ENCODE measurements at regions not wholly inside any gene's neighbourhood (a gene's known extent, or its start where the extent isn't known, plus 50 kb on each side); places are given as distances from the start of the nearest gene placed in this dataset.

DNA sequence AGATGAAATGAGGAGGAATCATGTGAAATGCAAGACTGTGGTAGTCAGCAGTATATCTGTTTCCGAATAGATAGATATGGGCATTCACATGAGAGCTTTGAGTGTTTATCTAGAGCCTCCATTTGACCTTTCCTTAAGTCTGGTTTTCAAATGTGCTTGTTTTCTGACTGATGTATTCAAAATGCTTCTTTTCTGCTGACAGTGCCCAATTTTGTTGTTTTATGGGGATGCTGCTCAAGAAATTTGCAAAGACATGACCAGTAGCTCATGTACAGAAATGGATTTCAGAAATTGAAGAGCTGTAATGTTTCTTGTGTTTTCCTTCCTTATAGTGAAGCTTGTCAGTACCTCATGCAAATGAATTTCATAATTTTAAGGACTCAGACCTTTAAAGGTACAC lies 903.4 kb upstream of the CDH8 start:
- H3K27me3 ChIP-seq (ENCODE audit: control insufficient read depth, low read length): no peaks in the 10 kb centered on the region
- no peaks in the 10 kb centered on the region for H3K36me3 ChIP-seq (ENCODE audit: control insufficient read depth, low read length)
- no peaks in the 10 kb centered on the region for H3K4me1 ChIP-seq (ENCODE audit: control insufficient read depth, low read length)
- no peaks in the 10 kb centered on the region for H3F3A ChIP-seq (ENCODE audit: control insufficient read depth, insufficient read depth)
- no peaks in the 10 kb centered on the region for H3K9me2 ChIP-seq (replicated peaks; ENCODE audit: control insufficient read depth, low read length)
- TF ChIP-seq, protein P1, sequence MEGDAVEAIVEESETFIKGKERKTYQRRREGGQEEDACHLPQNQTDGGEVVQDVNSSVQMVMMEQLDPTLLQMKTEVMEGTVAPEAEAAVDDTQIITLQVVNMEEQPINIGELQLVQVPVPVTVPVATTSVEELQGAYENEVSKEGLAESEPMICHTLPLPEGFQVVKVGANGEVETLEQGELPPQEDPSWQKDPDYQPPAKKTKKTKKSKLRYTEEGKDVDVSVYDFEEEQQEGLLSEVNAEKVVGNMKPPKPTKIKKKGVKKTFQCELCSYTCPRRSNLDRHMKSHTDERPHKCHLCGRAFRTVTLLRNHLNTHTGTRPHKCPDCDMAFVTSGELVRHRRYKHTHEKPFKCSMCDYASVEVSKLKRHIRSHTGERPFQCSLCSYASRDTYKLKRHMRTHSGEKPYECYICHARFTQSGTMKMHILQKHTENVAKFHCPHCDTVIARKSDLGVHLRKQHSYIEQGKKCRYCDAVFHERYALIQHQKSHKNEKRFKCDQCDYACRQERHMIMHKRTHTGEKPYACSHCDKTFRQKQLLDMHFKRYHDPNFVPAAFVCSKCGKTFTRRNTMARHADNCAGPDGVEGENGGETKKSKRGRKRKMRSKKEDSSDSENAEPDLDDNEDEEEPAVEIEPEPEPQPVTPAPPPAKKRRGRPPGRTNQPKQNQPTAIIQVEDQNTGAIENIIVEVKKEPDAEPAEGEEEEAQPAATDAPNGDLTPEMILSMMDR (IDR thresholded peaks at IDR 0.05; ENCODE audit: low read depth, low read length, poor library complexity, severe bottlenecking): no peak
- no peak for TF ChIP-seq EZH2phosphoT487 (IDR thresholded peaks at IDR 0.05; ENCODE audit: borderline replicate concordance, low read length)
- H3K79me2 ChIP-seq (ENCODE audit: control insufficient read depth, low read length): no peaks in the 10 kb centered on the region
- 0 out of 2 replicates have a peak, but pooled peaks cover 3% of the 10 kb centered on the region for H3K9me3 ChIP-seq (ENCODE audit: control insufficient read depth, insufficient read depth, low read length)
- no peaks in the 10 kb centered on the region for H4K20me1 ChIP-seq (ENCODE audit: control insufficient read depth, insufficient read depth, low read depth, low read length)
- no peak overlapping the region for H3K27ac ChIP-seq (ENCODE audit: low read depth, low read length)
- H3K4me2 ChIP-seq (ENCODE audit: low read length): no peak overlapping the region
- no peak overlapping the region for H3K4me3 ChIP-seq (ENCODE audit: low read length)

DNA sequence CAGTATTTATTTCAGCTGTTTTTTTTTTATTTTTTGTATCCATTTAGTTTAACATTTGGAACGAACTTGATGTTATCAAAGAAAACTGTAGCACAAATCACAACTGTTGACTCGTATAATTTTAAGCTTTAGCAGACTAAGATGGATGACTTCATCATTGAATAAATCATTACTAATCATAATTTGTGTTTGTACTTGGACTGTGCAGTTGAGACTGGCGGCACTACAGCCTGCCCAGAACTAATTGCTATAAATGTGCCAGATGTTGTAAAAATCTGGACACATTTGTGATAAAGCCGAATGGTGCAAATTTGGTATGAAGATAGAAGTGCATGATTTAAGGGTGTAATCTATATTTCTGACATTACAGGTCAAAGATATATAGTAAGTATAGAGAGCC lies 897.7 kb upstream of the CDH8 start:
- no peak overlapping the region for H3K27ac ChIP-seq (ENCODE audit: low read depth, low read length)
- H3K27me3 ChIP-seq (ENCODE audit: control insufficient read depth, low read length): no peaks in the 10 kb centered on the region
- no peaks in the 10 kb centered on the region for H3F3A ChIP-seq (ENCODE audit: control insufficient read depth, insufficient read depth)
- no peak overlapping the region for H3K4me2 ChIP-seq (ENCODE audit: low read length)
- no peaks in the 10 kb centered on the region for H3K4me1 ChIP-seq (ENCODE audit: control insufficient read depth, low read length)
- H3K9me2 ChIP-seq (replicated peaks; ENCODE audit: control insufficient read depth, low read length): no peaks in the 10 kb centered on the region
- no peak overlapping the region for H3K4me3 ChIP-seq (ENCODE audit: low read length)
- no peak for TF ChIP-seq EZH2phosphoT487 (IDR thresholded peaks at IDR 0.05; ENCODE audit: borderline replicate concordance, low read length)
- TF ChIP-seq, protein P1 (IDR thresholded peaks at IDR 0.05; ENCODE audit: low read depth, low read length, poor library complexity, severe bottlenecking): no peak
- no peaks in the 10 kb centered on the region for H4K20me1 ChIP-seq (ENCODE audit: control insufficient read depth, insufficient read depth, low read depth, low read length)
- no peaks in the 10 kb centered on the region for H3K36me3 ChIP-seq (ENCODE audit: control insufficient read depth, low read length)
- H3K9me3 ChIP-seq (ENCODE audit: control insufficient read depth, insufficient read depth, low read length): no peaks in the 10 kb centered on the region
- no peaks in the 10 kb centered on the region for H3K79me2 ChIP-seq (ENCODE audit: control insufficient read depth, low read length)

DNA sequence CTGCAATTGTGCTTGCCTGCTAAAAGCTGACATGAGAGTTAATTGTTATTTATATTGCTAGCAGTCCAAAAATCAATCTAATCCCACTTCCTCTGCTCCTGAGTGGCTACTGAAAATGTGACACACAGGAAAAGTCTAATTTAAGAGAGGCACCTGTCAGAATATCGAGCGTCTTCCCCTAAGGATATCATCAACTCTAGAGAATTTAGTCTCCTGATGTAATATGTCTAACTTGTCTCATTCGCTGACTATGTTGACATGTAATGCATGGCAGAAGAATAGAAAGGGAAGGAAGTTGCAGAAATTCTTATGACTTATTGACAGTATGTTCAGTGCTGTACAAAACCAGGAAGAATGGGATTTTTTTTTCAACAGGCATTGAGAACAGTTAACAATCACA lies 893.4 kb upstream of the CDH8 start:
- H4K20me1 ChIP-seq (ENCODE audit: control insufficient read depth, insufficient read depth, low read depth, low read length): no peaks in the 10 kb centered on the region
- TF ChIP-seq, protein P1 (IDR thresholded peaks at IDR 0.05; ENCODE audit: low read depth, low read length, poor library complexity, severe bottlenecking): no peak
- no peak for TF ChIP-seq EZH2phosphoT487 (IDR thresholded peaks at IDR 0.05; ENCODE audit: borderline replicate concordance, low read length)
- H3K4me2 ChIP-seq (ENCODE audit: low read length): no peak overlapping the region
- H3K27ac ChIP-seq (ENCODE audit: low read depth, low read length): no peak overlapping the region
- no peaks in the 10 kb centered on the region for H3K36me3 ChIP-seq (ENCODE audit: control insufficient read depth, low read length)
- H3K27me3 ChIP-seq (ENCODE audit: control insufficient read depth, low read length): no peaks in the 10 kb centered on the region
- H3K4me1 ChIP-seq (ENCODE audit: control insufficient read depth, low read length): no peaks in the 10 kb centered on the region
- no peaks in the 10 kb centered on the region for H3F3A ChIP-seq (ENCODE audit: control insufficient read depth, insufficient read depth)
- H3K9me3 ChIP-seq (ENCODE audit: control insufficient read depth, insufficient read depth, low read length): no peaks in the 10 kb centered on the region
- H3K9me2 ChIP-seq (replicated peaks; ENCODE audit: control insufficient read depth, low read length): no peaks in the 10 kb centered on the region
- H3K79me2 ChIP-seq (ENCODE audit: control insufficient read depth, low read length): no peaks in the 10 kb centered on the region
- H3K4me3 ChIP-seq (ENCODE audit: low read length): no peak overlapping the region

DNA sequence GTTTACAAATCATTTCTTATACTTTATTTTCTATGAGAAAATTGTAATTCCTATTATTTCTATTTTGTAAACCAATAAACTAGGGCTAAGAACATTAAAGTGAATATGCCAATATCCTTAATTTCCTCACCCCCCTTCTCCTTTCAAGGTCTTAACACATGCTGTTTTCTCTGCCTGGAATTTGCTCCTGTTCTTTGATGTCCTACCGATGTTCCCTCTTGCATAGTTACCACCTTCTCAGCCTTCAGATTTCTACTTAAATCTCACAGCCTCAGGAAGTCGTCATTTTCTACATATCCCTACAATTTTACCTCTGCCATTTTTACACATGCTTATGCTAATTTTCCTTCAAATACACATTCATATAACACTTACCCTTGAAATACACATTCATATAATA lies 890.9 kb upstream of the CDH8 start:
- H3K79me2 ChIP-seq (ENCODE audit: control insufficient read depth, low read length): no peaks in the 10 kb centered on the region
- TF ChIP-seq EZH2phosphoT487 (IDR thresholded peaks at IDR 0.05; ENCODE audit: borderline replicate concordance, low read length): no peak
- TF ChIP-seq, protein P1 (IDR thresholded peaks at IDR 0.05; ENCODE audit: low read depth, low read length, poor library complexity, severe bottlenecking): no peak
- H3F3A ChIP-seq (ENCODE audit: control insufficient read depth, insufficient read depth): no peaks in the 10 kb centered on the region
- H3K27me3 ChIP-seq (ENCODE audit: control insufficient read depth, low read length): no peaks in the 10 kb centered on the region
- H3K4me3 ChIP-seq (ENCODE audit: low read length): no peak overlapping the region
- no peaks in the 10 kb centered on the region for H3K36me3 ChIP-seq (ENCODE audit: control insufficient read depth, low read length)
- H4K20me1 ChIP-seq (ENCODE audit: control insufficient read depth, insufficient read depth, low read depth, low read length): no peaks in the 10 kb centered on the region
- H3K4me2 ChIP-seq (ENCODE audit: low read length): no peak overlapping the region
- no peaks in the 10 kb centered on the region for H3K4me1 ChIP-seq (ENCODE audit: control insufficient read depth, low read length)
- H3K9me3 ChIP-seq (ENCODE audit: control insufficient read depth, insufficient read depth, low read length): no peaks in the 10 kb centered on the region
- H3K9me2 ChIP-seq (replicated peaks; ENCODE audit: control insufficient read depth, low read length): no peaks in the 10 kb centered on the region
- H3K27ac ChIP-seq (ENCODE audit: low read depth, low read length): no peak overlapping the region

All from DOHH2 (cell line).